Mesenchymal stem cell (in vitro differentiated cells and primary cell): ENCODE measurements at regions not wholly inside any gene's neighbourhood (a gene's known extent, or its start where the extent isn't known, plus 50 kb on each side); places are given as distances from the start of the nearest gene placed in this dataset.

Experiments used
- DNase-seq: peaks from one replicate; pipeline ENCODE4 v3.0.0-alpha.2; 2013
- H2AFZ ChIP-seq: one replicate; pipeline ENCODE4 v1.6.1; 2013; ENCODE audit warnings: low read depth, mild to moderate bottlenecking, control low read depth, inconsistent platforms, low read length, moderate library complexity
- H2AK5ac ChIP-seq: 2 replicates; pipeline ENCODE4 v1.6.1; 2013; ENCODE audit warnings: low read length, moderate library complexity, mild to moderate bottlenecking, inconsistent platforms; ENCODE audit not compliant: severe bottlenecking
- H2BK120ac ChIP-seq: one replicate; pipeline ENCODE4 v1.6.1; 2013; ENCODE audit warnings: low read depth, mild to moderate bottlenecking, inconsistent platforms, low read length, moderate library complexity
- H2BK12ac ChIP-seq, 2 experiments: one replicate each; pipeline ENCODE4 v1.6.1; 2013; ENCODE audit warnings: inconsistent platforms in 2 of 2, low read length in 2 of 2, mild to moderate bottlenecking in 2 of 2, moderate library complexity in 2 of 2, control low read depth in 1 of 2
- H2BK15ac ChIP-seq: one replicate; pipeline ENCODE4 v1.6.1; 2013; ENCODE audit warnings: mild to moderate bottlenecking, low read depth, inconsistent platforms; ENCODE audit not compliant: poor library complexity, severe bottlenecking
- H2BK5ac ChIP-seq: 2 replicates; pipeline ENCODE4 v1.6.1; 2013; ENCODE audit warnings: low read depth, mild to moderate bottlenecking, low read length, control low read depth, inconsistent platforms; ENCODE audit not compliant: poor library complexity, severe bottlenecking
- H3K14ac ChIP-seq, 2 experiments: one replicate each; pipeline ENCODE4 v1.6.1; 2013; ENCODE audit warnings: inconsistent platforms in 2 of 2, low read length in 2 of 2, control low read depth in 1 of 2, mild to moderate bottlenecking in 1 of 2, moderate library complexity in 1 of 2
- H3K18ac ChIP-seq, 2 experiments: one replicate each; pipeline ENCODE4 v1.6.1; 2013; ENCODE audit warnings: inconsistent platforms in 2 of 2, low read length in 2 of 2, control low read depth in 1 of 2, low read depth in 1 of 2, mild to moderate bottlenecking in 1 of 2
- H3K23ac ChIP-seq, 2 experiments: one replicate each; pipeline ENCODE4 v1.6.1; 2013; ENCODE audit warnings: inconsistent platforms in 2 of 2, low read length in 2 of 2, mild to moderate bottlenecking in 2 of 2, moderate library complexity in 2 of 2, control low read depth in 1 of 2
- H3K27ac ChIP-seq: 2 replicates; pipeline ENCODE4 v1.5.1; 2013; ENCODE audit warnings: mild to moderate bottlenecking, moderate library complexity, low read length, control low read depth, inconsistent platforms; ENCODE audit not compliant: poor library complexity, severe bottlenecking
- H3K27me3 ChIP-seq, 2 experiments: 2 replicates each; pipeline versions ENCODE4 v1.6.1 to v1.7.0; 2013; ENCODE audit warnings: low read length in 2 of 2, mild to moderate bottlenecking in 2 of 2, moderate library complexity in 2 of 2, control low read depth in 1 of 2, inconsistent platforms in 1 of 2; ENCODE audit not compliant: control insufficient read depth in 1 of 2, insufficient read depth in 1 of 2
- H3K36me3 ChIP-seq, 2 experiments: 2 replicates each; pipeline versions ENCODE4 v1.6.1 to v1.7.0; 2013; ENCODE audit warnings: low read length in 2 of 2, control low read depth in 1 of 2, inconsistent platforms in 1 of 2, low read depth in 1 of 2, mild to moderate bottlenecking in 1 of 2; ENCODE audit not compliant: insufficient read depth in 2 of 2, control insufficient read depth in 1 of 2
- H3K4ac ChIP-seq, 2 experiments: one replicate each; pipeline ENCODE4 v1.6.1; 2013; ENCODE audit warnings: inconsistent platforms in 2 of 2, low read length in 2 of 2, mild to moderate bottlenecking in 2 of 2, moderate library complexity in 2 of 2, control low read depth in 1 of 2, low read depth in 1 of 2
- H3K4me1 ChIP-seq: 2 replicates; pipeline ENCODE4 v1.6.1; 2013; ENCODE audit warnings: low read depth, low read length, control low read depth; ENCODE audit not compliant: control insufficient read depth, insufficient read depth
- H3K4me2 ChIP-seq: 2 replicates; pipeline ENCODE4 v1.6.1; 2013; ENCODE audit warnings: low read length, mild to moderate bottlenecking, inconsistent platforms; ENCODE audit not compliant: poor library complexity, severe bottlenecking
- H3K4me3 ChIP-seq, 2 experiments: 2 replicates each; pipeline versions ENCODE4 v1.5.1 to v1.7.0; 2013; ENCODE audit warnings: low read length in 2 of 2, mild to moderate bottlenecking in 2 of 2, control low read depth in 1 of 2, low read depth in 1 of 2; ENCODE audit not compliant: insufficient read depth in 1 of 2
- H3K79me1 ChIP-seq: replicated peaks from 2 replicates; pipeline ENCODE4 v1.6.1; 2013; ENCODE audit warnings: mild to moderate bottlenecking, control low read depth, low read length, inconsistent platforms; ENCODE audit not compliant: poor library complexity, severe bottlenecking
- H3K9ac ChIP-seq: 2 replicates; pipeline ENCODE4 v1.7.0; 2013; ENCODE audit warnings: mild to moderate bottlenecking, low read length, moderate library complexity
- H3K9me3 ChIP-seq: 2 replicates; pipeline ENCODE4 v1.7.0; 2013; ENCODE audit warnings: mild to moderate bottlenecking, low read length; ENCODE audit not compliant: control insufficient read depth
- H4K8ac ChIP-seq: one replicate; pipeline ENCODE4 v1.6.1; 2013; ENCODE audit warnings: inconsistent platforms, mild to moderate bottlenecking, low read length, moderate library complexity
- H4K91ac ChIP-seq: one replicate; pipeline ENCODE4 v1.6.1; 2013; ENCODE audit warnings: mild to moderate bottlenecking, low read length, inconsistent platforms
- WGBS: methylation state at CpG from one replicate; pipeline ENCODE4 v1.1.7; 2013; ENCODE audit warnings: mixed read lengths; 5-methylcytosine and 5-hydroxymethylcytosine counted together

GRCh38 chr5:114054594-114054993 lies 307.3 kb upstream of the KCNN2 start:
- H3K36me3 ChIP-seq: no peaks in the 10 kb centered on the region
- no peak for DNase-seq
- H2AK5ac ChIP-seq: no peak overlapping the region
- H3K79me1 ChIP-seq: no peaks in the 10 kb centered on the region
- H3K14ac ChIP-seq: no peak overlapping the region
- H3K4ac ChIP-seq: no peak overlapping the region
- no peak overlapping the region for H2AFZ ChIP-seq
- H2BK15ac ChIP-seq: no peak overlapping the region
- no peak overlapping the region for H2BK12ac ChIP-seq
- peaks cover 50 to 52% of the 10 kb centered on the region in 2 experiments for H3K27me3 ChIP-seq
- H3K4me3 ChIP-seq: no peak overlapping the region
- H4K8ac ChIP-seq: no peak overlapping the region
- H2BK5ac ChIP-seq: no peak overlapping the region
- no peak overlapping the region for H4K91ac ChIP-seq
- peak overlapping the region; percentile 96 for H3K4me2 ChIP-seq
- H3K27ac ChIP-seq: no peak overlapping the region
- peak overlapping the region in 1 of 2 experiments; percentile 18 for H3K18ac ChIP-seq
- H3K9ac ChIP-seq: no peak overlapping the region
- H2BK120ac ChIP-seq: no peak overlapping the region
- no peaks in the 10 kb centered on the region for H3K9me3 ChIP-seq
- no peak overlapping the region for H3K23ac ChIP-seq
- H3K4me1 ChIP-seq: peaks cover 8% of the 10 kb centered on the region
- WGBS: 81% methylated on average over 3 of the region's 3 CpGs

DNA sequence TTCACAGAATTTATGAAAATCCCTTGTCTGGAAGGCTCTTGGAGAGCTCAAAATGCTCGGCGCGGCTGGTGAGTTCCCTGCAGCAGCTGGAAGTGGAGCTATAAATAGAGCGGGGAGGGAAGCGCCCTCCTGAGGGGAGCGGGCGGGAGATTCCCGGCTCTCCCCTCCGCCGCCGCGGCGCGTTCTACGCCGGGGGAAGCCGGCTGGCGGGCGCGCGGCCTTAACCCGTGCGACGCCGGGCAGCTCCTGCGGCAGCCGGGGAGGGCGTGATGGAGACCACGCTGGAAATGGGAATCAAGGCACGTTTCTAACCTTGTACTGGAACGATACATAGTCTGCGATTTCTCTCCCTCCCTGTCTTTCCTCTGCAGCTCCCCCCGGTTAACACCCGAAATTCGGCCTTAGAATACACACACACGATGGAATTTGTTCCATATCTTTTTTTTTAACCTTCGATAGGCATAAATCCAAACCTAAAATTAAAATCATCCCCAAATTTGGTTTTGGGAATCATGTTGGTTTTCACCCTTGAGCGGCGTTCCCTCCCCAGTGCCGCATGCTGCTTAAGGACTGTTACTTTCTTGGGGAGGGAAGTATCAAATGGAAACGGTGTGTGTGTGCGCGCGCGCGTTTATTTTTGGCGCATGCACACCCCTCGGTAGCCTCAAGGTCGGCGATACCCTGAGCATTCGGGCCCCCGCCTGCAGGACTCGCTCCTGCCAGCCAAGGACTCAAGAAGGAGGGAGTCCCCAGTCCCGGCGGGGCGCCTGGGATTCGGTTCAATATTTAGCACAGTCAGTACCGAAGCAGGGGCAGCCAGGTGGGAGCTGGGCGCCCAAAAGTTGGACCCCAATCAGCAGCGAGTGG lies 306.3 kb upstream of the KCNN2 start:
- Histone ChIP-seq H4K8ac (no peak overlapping the region), H3K36me3 (no peaks in the 10 kb centered on the region), H3K4me2 (peak overlapping the region; percentile 96), H2BK12ac (peak overlapping the region; percentile 19 to 24), H3K4me3 (peak overlapping the region; percentile 43 to 61), H3K9me3 (no peaks in the 10 kb centered on the region), H2AK5ac (no peak overlapping the region), H3K9ac (no peak overlapping the region), H3K18ac (peak overlapping the region in 1 of 2 experiments; percentile 34), H3K14ac (no peak overlapping the region), H3K4me1 (peaks cover 8% of the 10 kb centered on the region), H4K91ac (no peak overlapping the region), H2AFZ (peak overlapping the region; percentile 33), H2BK120ac (no peak overlapping the region), H2BK5ac (no peak overlapping the region), H3K4ac (no peak overlapping the region), H3K79me1 (no peaks in the 10 kb centered on the region), H2BK15ac (peak overlapping the region; percentile 79), H3K27ac (no peak overlapping the region), H3K23ac (peak overlapping the region in 1 of 2 experiments; percentile 70), H3K27me3 (peaks cover 52 to 55% of the 10 kb centered on the region in 2 experiments)
- WGBS: under 1% methylated on average over 59 of the region's 60 CpGs
- peak; percentile 78 for DNase-seq

DNA sequence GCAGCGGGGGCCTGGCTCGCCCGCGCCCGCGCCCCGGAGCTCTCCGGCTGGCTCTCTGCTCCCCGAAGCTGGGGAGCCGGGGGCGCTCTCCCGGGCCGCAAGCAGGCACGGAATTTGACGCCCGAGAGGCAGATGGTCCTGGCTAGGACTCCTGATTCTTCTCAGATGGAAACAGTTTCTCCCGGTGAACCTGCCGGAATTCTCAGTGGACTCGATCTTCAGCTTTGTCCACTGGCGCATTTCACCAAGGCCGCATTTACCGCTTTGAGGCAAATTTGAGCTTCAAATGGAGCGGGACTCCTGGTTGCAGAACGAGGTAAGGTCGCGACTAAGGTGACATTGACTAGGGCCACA lies 305.7 kb upstream of the KCNN2 start:
- Histone ChIP-seq H3K9ac (no peak overlapping the region), H3K14ac (no peak overlapping the region), H2BK120ac (no peak overlapping the region), H3K4me1 (peaks cover 8% of the 10 kb centered on the region), H3K4me3 (peak overlapping the region; percentile 39 to 61), H3K4ac (no peak overlapping the region), H2AK5ac (no peak overlapping the region), H4K8ac (no peak overlapping the region), H4K91ac (no peak overlapping the region), H3K23ac (no peak overlapping the region), H3K4me2 (peak overlapping the region; percentile 96), H3K18ac (peak overlapping the region in 1 of 2 experiments; percentile 34), H2AFZ (no peak overlapping the region), H3K9me3 (no peaks in the 10 kb centered on the region), H2BK5ac (no peak overlapping the region), H3K79me1 (no peaks in the 10 kb centered on the region), H3K36me3 (no peaks in the 10 kb centered on the region), H3K27me3 (peaks cover 52 to 55% of the 10 kb centered on the region in 2 experiments), H3K27ac (no peak overlapping the region), H2BK15ac (peak overlapping the region; percentile 79), H2BK12ac (no peak overlapping the region)
- peak; percentile 7 for DNase-seq
- 16% methylated on average over 26 of the region's 26 CpGs for WGBS

- Histone ChIP-seq H2BK15ac (no peak overlapping the region), H3K18ac (no peak overlapping the region), H3K14ac (no peak overlapping the region), H3K9ac (no peak overlapping the region), H2BK120ac (no peak overlapping the region), H3K23ac (no peak overlapping the region), H2BK5ac (no peak overlapping the region), H3K4me3 (no peak overlapping the region), H2BK12ac (no peak overlapping the region), H3K4me1 (peaks cover 5% of the 10 kb centered on the region), H4K8ac (no peak overlapping the region), H3K4ac (no peak overlapping the region), H3K9me3 (no peaks in the 10 kb centered on the region), H3K27ac (no peak overlapping the region), H3K4me2 (no peak overlapping the region), H3K79me1 (no peaks in the 10 kb centered on the region), H2AK5ac (no peak overlapping the region), H3K27me3 (peaks cover 23 to 31% of the 10 kb centered on the region in 2 experiments), H4K91ac (no peak overlapping the region), H3K36me3 (no peaks in the 10 kb centered on the region), H2AFZ (no peak overlapping the region)
- DNase-seq: no peak
These were observed 301.0 kb upstream of the KCNN2 start for GRCh38 chr5:114060866-114061265.
